SW 1271 (cell line): ENCODE measurements at regions not wholly inside any gene's neighbourhood (a gene's known extent, or its start where the extent isn't known, plus 50 kb on each side); places are given as distances from the start of the nearest gene placed in this dataset.

Experiments used
- DNase-seq, 2 experiments: peaks; one replicate each; lab custom pipeline; 2025; lab: John Stamatoyannopoulos, UW

DNA sequence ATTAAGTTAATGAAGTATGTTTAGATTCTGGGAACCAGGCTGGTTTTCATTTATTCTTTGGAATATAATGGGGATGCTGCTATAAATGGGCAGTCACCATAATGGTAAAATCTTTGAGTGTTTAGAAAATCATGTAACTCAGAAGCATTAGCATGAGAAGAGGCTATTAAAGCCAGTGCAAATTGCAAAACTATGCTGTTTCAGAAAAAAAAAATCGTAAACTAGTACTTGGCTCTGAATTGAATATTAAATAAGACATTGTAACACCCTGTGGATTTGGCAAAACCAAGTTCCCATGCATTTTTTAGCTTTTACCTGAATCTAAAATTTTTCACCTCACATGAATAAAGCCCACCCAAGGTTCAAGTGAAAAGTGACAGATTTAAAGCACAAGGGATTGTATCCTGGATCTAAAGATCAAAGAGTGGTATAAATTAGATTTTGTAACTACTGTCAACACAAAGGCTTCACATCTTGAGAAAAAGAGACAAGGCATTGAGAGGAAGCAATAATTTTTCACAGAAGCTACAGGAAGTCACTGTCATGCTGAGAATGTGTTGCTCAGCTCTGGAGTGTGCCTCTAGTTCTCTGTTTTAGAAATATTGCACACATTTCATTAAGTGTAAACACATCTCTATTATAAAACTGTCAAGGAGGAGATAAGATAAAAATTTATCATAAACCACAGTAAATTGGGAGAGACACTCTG, 142.2 kb downstream of the ABCA8 start:
- DNase-seq = no peak

DNA sequence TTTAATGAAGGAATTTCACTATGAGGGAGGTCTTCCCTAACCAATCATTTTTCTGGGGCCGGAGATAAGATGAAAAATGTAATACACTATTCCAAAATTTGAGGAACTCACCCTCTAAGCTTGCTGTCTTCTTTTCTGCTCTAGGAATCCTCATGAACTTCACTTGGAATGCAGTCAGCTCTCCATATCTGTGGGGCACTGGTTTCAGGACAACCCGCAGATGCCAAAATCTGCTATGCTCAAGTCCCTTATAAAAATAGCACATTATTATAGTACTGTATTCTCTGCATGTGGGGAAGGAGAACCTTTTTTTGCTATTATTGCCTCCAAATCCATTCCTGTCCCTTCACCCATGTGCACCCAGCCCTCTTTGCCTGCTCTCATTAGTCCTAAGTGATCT, 146.0 kb downstream of the ABCA8 start:
- no peak for DNase-seq

DNA sequence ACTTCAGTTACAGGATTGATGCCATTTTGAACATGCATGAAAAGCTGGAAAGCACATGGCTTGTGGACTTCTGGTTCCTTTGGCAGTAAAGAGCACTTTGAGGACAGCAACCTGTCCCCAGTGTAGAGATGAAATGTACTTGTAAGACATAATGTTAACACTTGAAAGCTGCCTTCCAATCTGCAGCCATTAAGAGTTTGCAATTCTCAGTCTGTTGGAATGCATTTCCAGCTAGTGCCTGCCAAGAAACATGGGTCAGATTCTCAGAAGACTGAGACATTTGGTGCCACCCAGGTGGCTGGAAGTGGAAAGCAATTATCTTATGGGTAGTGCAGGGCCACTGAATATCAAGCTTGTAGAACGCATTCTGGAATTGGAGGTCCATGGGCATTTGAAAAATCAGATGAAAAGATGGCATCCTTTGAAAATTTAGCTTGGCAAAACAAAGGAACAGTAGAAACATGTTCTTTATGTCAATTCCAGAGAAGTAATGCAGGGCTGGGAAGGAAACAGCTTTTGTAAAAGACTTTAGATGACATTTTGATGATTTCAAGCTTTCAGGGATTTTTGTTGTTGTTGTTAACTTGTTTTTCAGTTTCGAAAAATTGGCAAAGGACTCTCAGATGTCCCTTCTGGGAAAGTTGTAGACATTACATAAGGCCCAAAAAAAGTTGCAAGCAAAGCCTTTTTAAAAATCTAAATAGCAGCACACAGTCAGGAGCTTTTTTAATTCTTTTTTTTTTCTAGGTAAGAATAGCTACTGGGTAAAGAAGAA, 147.0 kb downstream of the ABCA8 start:
- no peak for DNase-seq

DNA sequence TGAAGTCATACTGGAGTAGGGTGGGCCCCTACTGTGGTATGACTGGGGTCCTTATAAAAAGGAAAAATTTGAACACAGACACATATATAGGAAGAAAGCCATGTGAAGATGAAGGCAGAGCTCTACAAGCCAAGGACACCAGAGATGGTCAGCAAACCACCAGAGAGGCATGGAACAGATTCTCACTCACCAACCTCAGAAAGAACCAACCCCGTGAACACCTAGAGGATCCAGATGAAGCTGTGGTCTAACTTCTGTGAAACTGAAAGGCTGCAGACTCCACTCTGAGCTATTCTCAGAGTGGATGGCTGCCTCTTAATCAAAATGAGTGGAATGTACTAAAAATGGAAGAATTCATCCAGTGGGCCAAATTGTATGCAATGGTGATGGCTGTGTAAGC, 149.6 kb downstream of the ABCA8 start:
- DNase-seq = no peak

DNA sequence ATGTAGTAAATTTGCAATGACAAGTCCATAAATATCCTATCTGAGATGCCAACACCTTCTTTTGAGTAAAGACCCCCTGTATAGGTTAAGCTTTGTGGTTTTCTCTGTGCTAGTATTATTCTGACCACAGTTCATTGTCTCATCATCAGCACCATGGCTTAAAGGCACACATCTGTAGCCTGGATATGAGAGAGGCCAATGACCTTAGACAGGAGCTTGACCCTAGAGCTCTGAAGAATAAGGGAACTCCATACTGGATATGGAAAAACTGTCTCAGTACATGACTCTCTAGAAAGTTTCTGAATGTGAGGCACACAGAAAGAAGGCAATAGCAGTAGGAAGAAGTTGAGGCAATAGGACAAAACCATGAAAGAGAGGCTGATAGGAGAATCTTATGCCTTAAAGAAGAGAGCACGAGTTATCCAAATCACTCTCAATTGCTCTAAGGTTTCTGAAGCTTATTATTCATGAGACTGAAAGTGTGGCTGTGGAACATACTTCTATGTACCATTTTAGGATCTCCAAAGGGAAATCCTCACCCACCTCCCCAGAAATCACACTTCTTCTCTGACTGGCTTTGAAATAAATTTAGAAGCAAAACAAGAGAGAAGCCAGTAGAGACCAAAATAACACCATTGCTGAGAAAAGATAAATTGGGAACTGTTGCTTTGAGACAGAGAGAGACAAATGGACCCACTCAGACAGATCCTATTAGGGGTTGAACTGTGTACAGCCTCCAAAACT, 150.2 kb downstream of the ABCA8 start:
- DNase-seq = no peak

DNA sequence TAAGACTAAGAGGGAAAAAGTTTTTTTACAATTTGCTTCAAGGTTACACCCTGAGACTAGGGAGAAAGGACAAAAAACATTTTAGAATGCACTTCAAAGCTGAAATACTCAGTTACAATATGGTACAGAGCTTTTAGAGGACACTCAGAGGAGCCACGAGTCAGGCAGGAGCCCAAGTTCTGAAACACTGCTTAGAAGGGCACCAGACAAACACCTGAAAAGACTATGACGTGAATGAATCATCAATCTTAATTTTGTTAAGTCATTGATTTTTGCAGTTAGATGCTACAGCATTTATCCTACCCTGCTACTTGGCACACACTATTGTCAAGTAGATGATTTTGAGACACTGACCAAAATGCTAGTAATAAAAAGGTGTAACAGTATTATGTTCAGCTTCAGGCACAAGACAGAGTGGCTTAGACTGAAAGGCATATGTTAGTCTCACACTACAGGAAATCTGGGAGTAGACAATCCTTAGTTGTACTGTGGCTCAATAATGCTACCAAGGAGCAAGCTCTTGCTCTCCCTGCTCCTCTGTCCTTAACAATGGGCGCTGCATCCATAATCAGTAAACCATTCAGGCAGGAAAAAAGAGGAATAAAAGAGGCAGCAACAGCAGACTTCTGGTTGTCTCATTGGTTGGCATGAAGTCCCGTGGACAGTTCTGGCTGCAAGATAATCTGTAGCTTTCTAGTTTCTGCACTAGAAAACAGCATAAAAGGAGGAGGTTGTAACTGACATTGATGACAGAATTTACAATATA, 151.8 kb downstream of the ABCA8 start:
- no peak for DNase-seq

DNA sequence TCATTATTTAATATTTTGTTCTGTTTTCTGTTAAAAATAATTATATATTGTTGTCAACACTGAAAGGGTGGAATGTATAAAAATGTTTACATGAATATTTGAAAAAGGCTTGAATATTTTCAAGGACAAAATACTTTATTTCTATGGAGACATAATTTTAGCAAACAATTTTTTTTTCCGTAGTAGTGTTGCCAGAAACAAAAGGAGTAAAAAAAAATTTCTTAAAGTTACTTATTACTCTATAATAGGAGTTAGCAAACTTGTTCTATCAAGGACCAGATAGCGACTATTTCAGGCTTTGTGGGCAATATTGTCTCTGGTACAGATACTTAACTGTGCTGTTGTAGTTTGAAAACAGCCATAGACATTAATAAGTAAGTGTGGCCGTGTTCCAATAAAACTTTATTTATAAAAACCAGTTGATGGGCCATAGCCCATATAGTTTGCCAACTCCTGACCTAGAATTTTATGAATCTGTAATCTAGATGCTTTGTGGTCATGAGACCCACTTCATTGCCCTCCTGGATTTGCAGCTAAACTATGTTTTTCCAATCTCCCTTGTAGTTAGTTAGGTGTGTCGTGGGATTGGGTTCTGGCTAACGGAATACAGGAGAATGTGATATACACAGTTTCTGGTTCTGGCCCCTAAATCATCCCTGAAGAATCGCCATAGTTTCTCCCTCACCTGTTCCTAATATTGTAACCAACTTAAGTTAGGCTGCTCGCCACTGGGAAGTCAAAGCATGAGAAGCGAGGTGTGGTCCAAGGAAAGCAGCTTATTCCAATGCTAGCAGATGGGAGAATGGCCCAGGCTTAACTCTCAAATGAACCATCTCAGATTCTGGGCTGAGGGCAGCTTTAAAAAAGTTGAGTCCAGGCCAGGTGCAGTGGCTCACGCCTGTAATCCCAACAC, 153.6 kb downstream of the ABCA8 start:
- DNase-seq = no peak

DNA sequence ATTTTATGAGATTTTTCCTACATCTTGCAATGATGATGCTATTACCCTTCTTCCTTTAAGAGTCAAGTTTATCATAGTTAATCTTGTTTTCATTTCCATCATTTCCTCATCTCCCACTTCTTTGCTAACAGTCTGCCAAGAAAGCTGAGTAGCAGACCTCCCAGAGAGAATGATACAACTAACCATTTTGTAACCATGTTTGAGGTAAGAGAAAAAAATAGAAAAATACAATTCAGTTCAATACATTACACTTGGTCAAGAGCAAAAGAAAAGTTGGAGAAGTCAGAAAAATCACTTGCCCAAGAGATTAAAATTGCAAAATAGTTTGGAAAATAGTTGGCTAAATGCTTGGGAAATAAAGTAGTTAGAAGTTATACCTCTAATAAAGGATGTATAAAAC, 154.4 kb downstream of the ABCA8 start:
- DNase-seq = no peak

DNA sequence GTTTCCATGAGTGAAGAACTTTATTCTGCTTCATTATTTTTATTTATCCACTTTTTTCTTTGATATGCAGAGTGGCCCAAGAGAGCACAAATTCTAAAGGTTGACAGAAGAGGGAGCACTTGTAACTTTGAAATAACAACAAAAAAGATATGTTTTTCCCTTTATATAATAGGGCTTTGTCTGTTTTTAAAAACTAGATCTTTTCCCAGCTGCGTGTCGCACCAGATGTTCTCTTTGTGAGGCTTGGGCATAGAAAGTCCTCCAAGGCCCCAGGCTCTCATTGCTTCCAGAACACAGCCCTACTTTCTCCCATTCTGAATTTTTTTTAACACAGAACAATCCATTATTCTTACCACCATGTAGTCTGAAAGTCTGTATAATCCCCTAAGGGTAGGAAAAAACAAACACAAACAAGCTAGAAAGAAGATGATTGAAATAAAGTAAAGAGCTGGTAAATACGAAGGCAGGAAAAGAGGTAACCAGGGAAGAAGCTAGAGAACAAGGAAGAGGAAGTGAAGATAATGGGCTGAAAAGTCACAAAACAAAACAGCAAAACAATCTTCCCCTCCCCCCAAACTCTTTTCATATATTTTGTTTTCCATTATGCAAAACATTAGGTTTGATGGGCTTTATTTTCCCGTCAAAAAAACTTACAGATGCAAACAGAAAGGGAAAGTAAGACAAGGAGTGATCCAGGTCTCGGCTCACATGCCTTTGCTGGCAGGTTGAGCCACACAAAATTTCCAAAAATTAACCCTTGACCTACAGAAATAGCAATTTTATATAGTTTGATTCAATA, 160.4 kb downstream of the ABCA8 start:
- DNase-seq = peak in 1 of 2 experiments; percentile 23

DNA sequence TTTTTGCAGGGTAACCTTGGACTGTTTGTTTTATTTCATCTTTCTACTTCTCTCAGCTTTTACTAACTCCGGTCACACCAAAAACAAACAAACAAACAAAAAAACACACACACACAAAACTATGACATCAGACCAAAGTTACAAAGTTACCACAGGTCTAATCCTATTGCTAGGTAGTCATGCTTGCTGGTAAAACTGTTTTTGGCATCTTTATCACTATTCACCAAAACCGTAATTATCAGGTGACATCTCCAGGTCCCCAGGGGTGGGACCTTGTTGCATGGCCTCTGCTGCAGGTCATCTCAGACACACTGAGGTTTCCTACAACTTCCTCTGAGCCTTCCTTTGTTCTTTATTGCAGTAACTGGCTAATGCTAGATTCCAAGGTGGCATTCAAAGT, 162.3 kb downstream of the ABCA8 start:
- DNase-seq = no peak

DNA sequence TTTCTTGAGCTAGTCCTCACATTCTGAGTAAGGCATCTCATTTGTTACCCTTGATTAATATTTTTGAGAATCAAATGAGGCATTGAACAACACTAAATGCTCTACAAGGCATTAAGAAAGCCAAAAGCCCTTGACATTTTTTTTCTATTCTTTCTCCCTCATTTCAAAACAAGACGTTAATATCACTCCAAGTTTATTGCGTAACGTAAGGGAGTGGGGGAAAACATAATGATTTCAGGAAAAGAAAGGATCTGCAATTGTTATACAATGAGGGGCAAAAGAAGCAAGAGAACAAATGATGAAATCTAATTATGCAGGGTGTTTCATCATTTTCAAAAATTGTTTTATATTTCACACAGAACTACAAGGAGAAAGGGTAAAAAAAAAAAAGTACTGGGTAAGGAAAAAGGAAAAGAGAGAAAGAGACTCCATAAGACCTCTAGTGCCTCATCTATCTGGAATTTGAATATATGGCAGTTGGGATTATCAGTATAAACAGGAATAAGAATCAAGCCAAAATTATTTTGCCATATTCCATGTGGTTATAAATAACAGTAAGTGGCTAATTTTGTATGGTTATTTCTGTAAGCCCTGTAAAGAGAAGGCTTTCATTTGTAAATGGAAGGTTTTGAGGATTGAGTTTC, 163.0 kb downstream of the ABCA8 start:
- DNase-seq = no peak

DNA sequence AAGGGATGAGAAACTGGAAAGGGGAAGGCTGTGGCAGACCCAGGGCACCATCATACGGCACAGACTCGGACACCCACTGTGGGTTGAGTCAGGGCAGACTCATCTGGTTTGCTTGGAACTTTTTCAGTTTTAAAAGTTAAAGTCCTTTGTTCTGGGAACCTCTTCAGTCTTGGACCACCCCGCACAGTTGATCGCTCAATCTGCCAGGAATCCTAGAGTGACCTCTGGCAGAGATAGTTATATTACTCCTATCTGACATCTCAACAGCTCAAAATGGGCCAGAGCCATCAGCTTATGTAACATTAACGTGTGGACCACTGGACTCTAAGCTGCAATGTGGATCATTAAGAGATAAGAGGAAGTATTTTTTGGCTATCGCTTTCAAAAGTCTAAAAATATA, 164.3 kb downstream of the ABCA8 start:
- DNase-seq = no peak

DNA sequence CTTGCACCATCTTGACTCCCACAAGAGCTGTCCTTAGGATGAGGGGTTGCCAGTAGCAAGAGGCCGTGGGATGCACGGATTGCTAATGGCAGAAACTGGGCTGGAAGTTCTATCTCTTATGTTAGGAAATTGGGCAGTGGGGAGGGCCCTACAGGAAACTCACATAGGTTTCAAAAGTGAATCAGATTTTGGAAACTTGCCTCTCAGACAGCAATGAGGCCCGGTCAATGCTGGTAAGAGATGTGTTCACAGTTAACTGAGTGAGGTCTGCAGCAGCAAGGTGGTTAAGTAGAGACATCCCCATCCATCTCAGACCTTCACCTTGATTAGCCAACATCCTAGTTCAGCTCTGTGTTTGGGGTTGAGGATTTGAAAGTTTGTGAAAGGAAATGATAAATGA, 164.7 kb downstream of the ABCA8 start:
- no peak for DNase-seq

DNA sequence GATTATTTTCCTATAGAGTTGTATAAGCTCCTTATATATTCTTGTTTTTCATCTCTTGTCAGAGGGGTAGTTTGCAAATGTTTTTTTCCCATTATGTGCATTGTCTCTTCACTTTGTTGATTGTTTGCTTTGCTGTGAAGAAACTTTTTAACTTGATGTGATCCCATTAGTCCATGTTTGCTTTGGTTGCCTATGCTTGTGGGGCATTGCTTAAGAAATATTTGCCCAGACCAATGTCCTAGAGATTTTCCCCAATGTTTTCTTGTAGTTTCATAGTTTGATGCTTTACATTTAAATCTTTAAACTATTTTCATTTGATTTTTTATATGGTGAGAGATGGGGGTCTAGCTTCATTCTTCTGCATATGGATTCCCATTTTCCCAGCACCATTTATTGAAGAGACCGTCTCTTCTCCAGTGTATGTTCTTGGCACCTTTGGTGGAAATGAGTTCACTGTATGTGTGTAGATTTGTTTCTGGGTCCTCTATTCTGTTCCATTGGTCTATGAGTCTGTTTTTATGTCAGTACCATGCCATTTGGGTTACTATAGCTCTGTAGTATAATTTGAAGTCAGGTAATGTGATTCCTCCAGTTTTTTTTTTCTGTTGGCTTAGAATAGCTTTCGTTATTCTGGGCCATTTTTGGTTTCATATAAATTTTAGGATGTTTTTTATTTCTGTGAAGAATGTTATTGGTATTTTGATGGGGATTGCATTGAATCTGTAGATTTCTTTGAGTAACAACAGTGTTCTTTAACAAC, 165.8 kb downstream of the ABCA8 start:
- DNase-seq = no peak

DNA sequence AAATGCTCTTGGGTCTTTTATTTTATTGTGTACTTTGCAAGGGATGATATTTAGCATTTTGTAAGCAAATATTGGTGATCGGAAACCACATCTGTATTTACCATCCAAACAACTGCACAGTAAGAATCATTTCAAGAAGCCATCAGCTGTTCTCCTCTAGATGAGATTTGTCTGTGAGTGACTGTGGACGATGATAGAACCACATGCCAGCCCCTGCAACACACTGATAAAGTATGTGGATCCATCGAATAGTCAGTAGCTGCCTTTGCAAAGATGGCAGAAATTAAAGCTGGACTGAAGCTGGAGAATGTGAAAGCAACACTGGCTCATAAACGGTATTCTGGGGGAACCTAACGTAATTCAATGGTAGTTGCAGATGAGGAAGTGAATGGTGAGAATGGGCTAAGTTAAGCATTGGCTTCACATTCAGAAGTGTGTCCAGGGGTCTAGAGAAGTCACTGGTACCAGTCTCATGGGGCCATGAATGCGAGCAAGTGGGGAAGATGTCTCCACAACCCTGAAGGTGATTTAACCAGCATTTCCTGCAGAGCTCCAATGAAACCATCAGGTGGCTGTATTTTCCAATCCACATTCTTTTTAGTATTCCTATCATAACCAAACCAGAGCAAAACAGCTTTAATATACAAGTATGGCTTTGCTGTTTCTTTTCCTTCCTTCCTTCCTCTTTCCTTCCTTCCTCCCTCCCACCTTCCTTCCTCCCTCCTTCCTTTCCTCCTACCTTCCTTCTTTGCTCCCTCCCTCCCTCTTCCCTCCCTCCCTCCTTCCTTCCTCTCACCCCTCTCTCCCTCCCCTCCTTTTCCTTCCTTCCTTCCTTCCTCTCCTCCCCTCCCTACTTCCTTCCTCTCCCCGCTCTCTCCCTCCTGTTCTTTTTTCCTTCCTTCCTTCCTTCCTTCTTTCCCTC, 169.4 kb downstream of the ABCA8 start:
- DNase-seq = peak in 1 of 2 experiments; percentile 4

DNA sequence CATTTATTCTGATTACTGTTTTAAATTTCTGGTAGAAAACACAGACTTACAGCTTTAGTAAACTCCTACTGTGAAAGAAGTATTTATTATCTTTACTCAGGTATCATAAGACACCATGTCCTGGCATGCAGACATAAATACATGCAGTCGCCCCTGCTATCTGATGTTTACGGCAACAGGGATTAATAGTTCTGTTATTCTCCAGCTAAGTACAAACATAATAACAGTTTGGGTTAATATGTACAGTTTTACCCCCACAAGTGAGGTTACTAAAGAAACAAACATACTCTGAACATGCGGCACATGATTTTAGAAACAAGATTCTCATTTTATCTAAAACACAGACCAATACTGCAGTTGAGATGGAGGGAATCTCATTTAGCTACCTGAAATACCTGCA, 170.8 kb downstream of the ABCA8 start:
- no peak for DNase-seq

DNA sequence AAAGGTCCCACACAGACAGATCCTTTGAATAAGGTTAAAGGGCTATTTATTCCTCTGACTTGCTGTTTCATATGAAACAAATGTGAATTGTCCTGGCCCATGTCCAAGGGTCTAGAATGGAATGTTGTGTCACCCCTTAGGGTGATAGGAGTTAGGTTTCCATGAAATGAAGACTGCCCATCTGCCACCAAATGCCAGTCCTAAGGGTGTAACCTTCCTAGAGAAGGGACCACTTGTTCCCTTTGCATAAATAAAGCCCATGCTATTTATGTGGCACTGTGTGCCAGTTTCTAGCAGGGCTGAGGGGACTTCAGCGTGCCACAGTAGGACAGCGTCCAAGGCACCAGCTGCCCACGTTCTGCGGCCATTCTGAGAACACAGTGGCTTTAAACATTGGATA, 171.3 kb downstream of the ABCA8 start:
- DNase-seq = no peak

DNA sequence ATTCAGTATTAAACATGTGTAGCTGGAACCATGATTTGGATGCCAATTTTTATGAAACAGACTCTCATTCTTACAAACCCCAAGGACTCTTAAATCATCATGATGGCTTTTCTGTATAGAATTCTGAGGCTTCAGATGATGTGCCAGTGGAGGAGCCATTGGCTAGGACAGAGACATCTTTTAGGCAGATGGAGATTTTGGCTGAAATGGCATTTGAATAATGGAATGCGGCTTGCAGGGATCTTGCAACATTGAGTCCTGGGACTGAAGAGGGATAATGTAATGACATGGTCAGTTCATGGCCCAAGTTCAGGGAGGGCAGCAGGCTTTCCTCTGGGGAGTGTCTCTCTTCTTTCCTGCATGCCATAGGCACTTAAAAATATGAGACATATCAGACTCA, 172.4 kb downstream of the ABCA8 start:
- no peak for DNase-seq
